ENCODE measurements at regions not wholly inside any gene's neighbourhood (a gene's known extent, or its start where the extent isn't known, plus 50 kb on each side); places are given as distances from the start of the nearest gene placed in this dataset.

DNA sequence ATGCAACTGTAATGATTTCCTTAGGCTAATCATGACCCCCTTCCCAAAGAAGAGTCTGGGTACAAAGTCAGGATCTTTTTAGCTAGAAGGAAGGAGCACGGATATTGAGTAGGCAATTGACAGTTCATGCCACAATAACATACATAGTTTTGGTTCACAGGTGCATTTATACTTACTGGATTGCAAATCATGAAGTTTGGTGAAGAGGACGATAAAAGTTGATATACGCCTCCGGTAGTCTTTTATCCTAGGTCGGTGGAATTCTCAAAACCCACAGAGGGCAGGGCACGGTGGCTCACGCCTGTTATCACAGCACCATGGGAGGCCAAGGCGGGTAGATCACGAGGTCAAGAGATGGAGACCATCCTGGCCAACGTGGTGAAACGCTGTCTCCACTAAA is 265.4 kb upstream of the PRMT6 start:
- no peak for TF ChIP-seq CTCF (IDR thresholded peaks at IDR 0.05; ENCODE audit: low read depth, low read length)
- no peak overlapping the region for H3K4me3 ChIP-seq (replicated peaks in 1 of 2; ENCODE audit: low read depth in 2 of 2, low read length in 2 of 2)
- DNase-seq (ENCODE audit: low read depth in 2 of 2) = no peak

DNA sequence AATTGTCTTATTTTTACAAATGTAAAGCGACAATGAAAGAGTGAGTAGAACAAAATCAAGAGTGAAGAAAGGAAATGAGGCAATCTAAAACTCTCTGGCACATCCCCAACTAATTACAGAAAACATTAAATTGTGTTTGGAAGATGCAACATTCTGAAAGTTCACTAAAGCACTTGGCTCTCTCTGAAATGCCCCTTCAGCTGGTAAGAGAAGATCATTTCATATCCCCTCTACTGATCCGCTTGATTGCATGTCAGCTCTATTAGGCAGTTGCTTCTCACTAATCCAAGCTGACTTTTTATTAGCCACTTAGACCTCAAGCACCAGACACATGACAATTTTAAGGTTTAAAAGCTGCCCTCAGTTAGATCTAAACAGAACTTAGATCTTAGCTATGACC is 262.8 kb upstream of the PRMT6 start:
- no peak for TF ChIP-seq CTCF (IDR thresholded peaks at IDR 0.05; ENCODE audit: low read depth, low read length)
- H3K4me3 ChIP-seq (replicated peaks in 1 of 2; ENCODE audit: low read depth in 2 of 2, low read length in 2 of 2) = no peak overlapping the region
- no peak for DNase-seq (ENCODE audit: low read depth in 2 of 2)

GRCh38 chr1:106798991-106799390 is 257.5 kb upstream of the PRMT6 start:
- H3K4me3 ChIP-seq (replicated peaks in 1 of 2; ENCODE audit: low read depth in 2 of 2, low read length in 2 of 2) = no peak overlapping the region
- no peak for TF ChIP-seq CTCF (IDR thresholded peaks at IDR 0.05; ENCODE audit: low read depth, low read length)
- DNase-seq (ENCODE audit: low read depth in 2 of 2) = no peak

- TF ChIP-seq CTCF (IDR thresholded peaks at IDR 0.05; ENCODE audit: low read depth, low read length) = no peak
- H3K4me3 ChIP-seq (replicated peaks in 1 of 2; ENCODE audit: low read depth in 2 of 2, low read length in 2 of 2) = no peak overlapping the region
These were observed 254.3 kb upstream of the PRMT6 start for GRCh38 chr1:106802181-106802580.

GRCh38 chr1:106814418-106814817 is 242.1 kb upstream of the PRMT6 start:
- DNase-seq (ENCODE audit: low read depth in 2 of 2) = no peak
- H3K4me3 ChIP-seq (replicated peaks in 1 of 2; ENCODE audit: low read depth in 2 of 2, low read length in 2 of 2) = no peak overlapping the region
- TF ChIP-seq CTCF (IDR thresholded peaks at IDR 0.05; ENCODE audit: low read depth, low read length) = no peak

More at GRCh38 chr1:106802181-106802580, 254.3 kb upstream of the PRMT6 start:
- DNase-seq (ENCODE audit: low read depth in 2 of 2) = no peak

GRCh38 chr1:106817575-106817974 is 238.9 kb upstream of the PRMT6 start:
- no peak overlapping the region for H3K4me3 ChIP-seq (replicated peaks in 1 of 2; ENCODE audit: low read depth in 2 of 2, low read length in 2 of 2)
- no peak for DNase-seq (ENCODE audit: low read depth in 2 of 2)
- no peak for TF ChIP-seq CTCF (IDR thresholded peaks at IDR 0.05; ENCODE audit: low read depth, low read length)

DNA sequence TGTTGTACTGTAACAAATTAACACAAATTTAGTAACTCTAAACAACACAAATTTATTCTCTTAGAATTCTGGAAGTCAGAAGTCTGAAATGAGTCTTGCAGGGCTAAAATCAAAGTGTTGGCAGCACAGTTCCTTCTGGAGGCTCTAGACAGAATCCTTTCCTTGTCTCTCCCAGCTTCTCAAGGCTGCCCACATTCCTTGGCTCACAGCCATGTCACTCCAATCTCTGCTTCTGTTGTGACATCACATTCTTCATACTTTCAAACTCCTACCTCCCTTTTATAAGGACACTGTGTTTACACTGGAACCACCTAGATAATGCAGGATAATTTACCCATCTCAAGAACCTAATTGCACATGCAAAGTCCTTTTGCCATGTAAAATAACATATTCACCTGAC is 225.0 kb upstream of the PRMT6 start:
- no peak for DNase-seq (ENCODE audit: low read depth in 2 of 2)
- no peak for TF ChIP-seq CTCF (IDR thresholded peaks at IDR 0.05; ENCODE audit: low read depth, low read length)

More for the DNA sequence above, 225.0 kb upstream of the PRMT6 start:
- H3K4me3 ChIP-seq (replicated peaks in 1 of 2; ENCODE audit: low read depth in 2 of 2, low read length in 2 of 2) = no peak overlapping the region

Measured in cardiac fibroblast (primary cell).